ENCODE measurements at regions not wholly inside any gene's neighbourhood (a gene's known extent, or its start where the extent isn't known, plus 50 kb on each side); places are given as distances from the start of the nearest gene placed in this dataset.

DNA sequence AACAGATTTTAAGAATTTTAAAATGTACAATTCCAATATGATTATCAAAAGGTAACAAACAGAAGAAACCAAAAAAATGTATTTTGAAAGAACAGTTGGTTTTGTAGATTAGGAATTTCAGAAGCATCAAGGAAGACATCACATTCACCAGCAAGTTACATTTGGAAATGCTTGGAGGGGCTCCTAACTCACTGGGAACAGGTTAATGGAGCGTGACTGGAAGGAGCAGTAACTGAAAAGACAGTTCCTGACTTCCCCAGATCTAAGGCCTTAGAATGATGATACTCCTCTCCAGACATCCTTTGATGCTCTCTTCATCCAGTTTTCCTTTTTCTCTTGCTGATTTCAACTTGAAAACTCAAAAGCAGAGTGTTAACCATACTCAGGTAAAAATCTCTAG, 220.0 kb upstream of the EGLN3 start:
- TF ChIP-seq CTCF (conservative IDR thresholded peaks at IDR 0.05), result no peak
- no peak for TF ChIP-seq EZH2 (IDR thresholded peaks at IDR 0.05; ENCODE audit: low read depth)
